HG03521 (cell line): ENCODE measurements at regions not wholly inside any gene's neighbourhood (a gene's known extent, or its start where the extent isn't known, plus 50 kb on each side); places are given as distances from the start of the nearest gene placed in this dataset.

Source experiments
- ATAC-seq: cut with Tn5 transposase; IDR thresholded peaks from one replicate; pipeline ENCODE4 v1.9.1; 2021; ENCODE audit warnings: mild to moderate bottlenecking, moderate library complexity; ENCODE audit not compliant: unreplicated experiment

DNA sequence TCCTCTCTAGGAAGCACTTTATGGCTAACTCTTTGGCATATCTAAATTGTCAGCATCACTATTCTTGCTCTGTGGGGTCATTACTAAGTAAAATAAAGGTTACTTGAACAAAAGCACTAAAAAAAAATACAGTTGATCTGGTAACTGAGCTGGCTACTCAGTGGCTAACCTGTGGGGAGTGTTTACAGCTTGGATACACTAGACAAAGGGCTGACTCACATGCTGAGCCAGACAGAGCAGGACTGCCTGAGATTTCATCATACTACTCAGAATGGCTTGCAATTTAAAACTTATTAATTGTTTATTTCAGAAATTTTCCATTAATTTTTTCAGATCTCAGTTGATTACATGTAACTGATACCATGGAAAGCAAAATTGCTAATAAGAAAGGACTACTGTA, 1690.4 kb upstream of the SLC39A10 start:
- ATAC-seq: no peak

DNA sequence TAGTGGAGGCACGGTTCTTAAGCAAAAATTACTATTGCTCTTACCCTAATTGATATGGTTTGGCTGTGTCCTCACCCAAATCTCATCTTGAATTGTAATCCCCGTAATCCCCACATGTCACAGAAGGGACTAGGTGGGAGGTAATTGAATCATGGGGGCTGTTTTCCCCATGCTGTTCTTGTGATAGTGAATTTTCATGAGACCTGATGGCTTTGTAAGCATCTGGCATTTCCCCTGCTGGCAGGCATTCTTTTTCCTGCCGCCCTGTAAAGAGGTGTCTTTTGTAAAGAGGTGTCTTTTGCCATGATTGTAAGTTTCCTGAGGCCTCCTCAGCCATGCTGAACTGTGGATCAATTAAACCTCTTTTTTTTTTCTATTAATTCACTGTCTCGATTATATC, 1691.8 kb upstream of the SLC39A10 start:
- no peak for ATAC-seq

GRCh38 chr2:193963472-193964119, 1693.4 kb upstream of the SLC39A10 start:
- ATAC-seq: peak; percentile 61

- no peak for ATAC-seq
Observed at GRCh38 chr2:193946806-193947205, 1710.2 kb upstream of the SLC39A10 start.

GRCh38 chr2:193943406-193943960, 1713.5 kb upstream of the SLC39A10 start:
- ATAC-seq: no peak

- no peak for ATAC-seq
Observed at GRCh38 chr2:193935114-193935513, 1721.9 kb upstream of the SLC39A10 start.

GRCh38 chr2:193929131-193929530, 1727.9 kb upstream of the SLC39A10 start:
- ATAC-seq: no peak

GRCh38 chr2:193907561-193907960, 1712.8 kb upstream of the TMEFF2 start:
- no peak for ATAC-seq

DNA sequence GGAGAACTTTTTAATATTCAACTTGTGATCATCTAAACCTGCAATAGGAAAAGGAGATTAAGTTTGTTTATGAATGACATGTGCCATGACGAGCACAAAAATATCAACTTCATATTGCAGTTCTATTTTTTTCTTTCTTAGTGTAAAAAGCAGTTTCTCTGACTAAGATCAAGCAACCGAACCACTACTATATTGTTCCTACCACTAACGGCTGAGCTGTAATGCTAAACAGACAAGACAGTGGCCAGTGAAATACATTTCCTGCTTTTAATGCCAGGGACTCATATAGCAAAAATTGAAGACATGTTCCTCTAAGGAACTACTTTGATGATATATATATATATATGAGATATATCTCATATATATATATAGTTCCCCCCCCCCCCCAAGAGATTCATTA, 1705.6 kb upstream of the TMEFF2 start:
- no peak for ATAC-seq

DNA sequence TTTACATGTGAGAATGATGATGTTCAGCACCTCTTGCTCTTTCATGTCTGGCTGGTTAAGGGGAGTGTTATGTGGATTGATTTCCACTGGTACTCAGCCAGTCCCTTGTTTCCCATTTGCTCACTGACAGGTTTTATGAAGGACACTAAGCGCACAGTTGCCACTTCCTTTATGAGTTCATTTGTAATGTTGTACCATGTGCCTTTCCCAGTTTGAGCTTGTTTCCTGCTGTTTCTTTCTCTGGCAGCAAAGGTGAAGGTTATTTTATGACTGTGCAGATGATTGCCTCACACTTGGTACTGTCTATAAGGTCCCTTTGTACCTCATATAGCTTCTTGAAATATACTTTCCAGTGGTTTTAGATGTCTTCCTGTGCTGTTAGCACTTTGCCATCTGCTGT, 1700.5 kb upstream of the TMEFF2 start:
- no peak for ATAC-seq

GRCh38 chr2:193894081-193894480, 1699.3 kb upstream of the TMEFF2 start:
- no peak for ATAC-seq

DNA sequence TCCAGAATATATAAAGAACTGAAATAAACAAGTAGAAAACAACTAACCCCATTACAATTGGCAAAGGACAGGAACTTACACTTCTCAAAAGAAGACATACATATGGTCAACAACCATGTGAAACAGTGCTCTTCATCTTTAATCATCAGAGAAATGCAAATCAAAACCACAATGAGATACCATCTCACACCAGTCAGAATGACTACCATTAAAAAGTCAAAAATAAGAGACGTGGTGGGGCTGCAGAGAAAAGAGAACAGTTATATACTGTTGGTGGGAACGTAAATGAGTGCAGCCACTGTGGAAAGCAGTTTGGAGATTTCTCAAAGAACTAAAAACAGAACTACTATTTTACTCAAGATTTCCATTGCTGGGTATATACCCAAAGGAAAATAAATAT, 1696.3 kb upstream of the TMEFF2 start:
- no peak for ATAC-seq

DNA sequence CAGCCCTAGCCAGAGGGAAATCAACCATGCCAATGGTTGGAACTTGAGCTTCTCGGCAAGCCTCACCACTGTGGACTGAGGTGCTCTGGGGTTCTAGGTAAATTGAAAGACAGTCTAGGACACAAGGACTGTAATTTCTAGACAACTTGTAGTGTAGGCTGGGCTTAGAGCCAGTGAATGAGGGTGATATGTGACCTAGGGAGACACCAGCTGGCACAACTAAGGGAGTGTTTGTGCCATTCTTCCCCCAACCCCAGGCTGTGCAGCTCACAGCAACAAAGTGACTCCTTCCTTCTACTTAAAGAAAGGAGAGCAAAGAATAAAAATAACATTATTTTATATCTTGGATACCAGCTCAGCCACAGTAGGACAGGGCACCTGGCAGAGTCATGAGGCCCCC, 1690.7 kb upstream of the TMEFF2 start:
- ATAC-seq: no peak

- ATAC-seq: no peak
Observed at GRCh38 chr2:193883820-193884219, 1689.1 kb upstream of the TMEFF2 start.

- no peak for ATAC-seq
Observed at GRCh38 chr2:193876980-193877379, 1682.2 kb upstream of the TMEFF2 start.

- no peak for ATAC-seq
Observed at GRCh38 chr2:193869564-193869963, 1674.8 kb upstream of the TMEFF2 start.

DNA sequence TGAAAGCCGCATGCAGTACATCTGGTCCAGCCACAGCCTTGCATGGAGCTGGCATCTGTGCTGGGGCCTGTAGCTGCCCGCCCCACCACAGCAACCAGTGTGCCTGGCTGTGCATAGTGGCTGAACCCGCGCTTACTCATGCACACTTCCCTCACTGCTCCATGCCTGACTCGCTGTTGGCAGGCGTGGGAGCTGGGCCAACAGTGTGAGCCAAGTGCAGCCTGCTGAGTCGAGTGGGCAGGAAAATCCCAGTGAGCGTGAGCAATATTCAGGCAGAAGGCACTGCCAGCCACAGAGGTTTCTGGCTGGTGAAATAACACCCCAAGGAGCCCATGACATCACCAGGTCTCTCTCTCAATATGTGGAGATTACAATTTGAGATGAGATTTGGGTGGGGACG, 1674.1 kb upstream of the TMEFF2 start:
- ATAC-seq: no peak

GRCh38 chr2:193868132-193868531, 1673.4 kb upstream of the TMEFF2 start:
- ATAC-seq: no peak

DNA sequence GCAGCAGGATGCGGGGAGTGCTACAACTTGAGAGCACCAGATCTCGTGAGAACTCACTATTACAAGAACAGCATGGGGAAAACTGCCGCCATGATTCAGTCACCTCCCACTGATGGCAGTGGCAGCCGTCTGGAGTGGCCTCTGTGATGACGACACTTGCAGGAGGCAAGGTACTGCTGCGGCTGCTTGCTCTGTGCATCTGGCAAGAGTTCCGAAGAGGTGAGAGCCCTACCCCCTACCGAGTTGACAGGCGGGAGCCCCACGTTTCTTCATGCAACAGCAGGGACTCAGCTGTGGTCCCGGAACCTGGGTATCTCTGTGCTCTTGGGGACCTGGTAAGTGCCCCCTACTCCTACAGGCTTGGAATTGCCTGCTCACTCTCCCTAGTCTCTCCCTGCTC, 1672.7 kb upstream of the TMEFF2 start:
- no peak for ATAC-seq

- ATAC-seq: no peak
Observed at GRCh38 chr2:193861557-193861956, 1666.8 kb upstream of the TMEFF2 start.

GRCh38 chr2:193847991-193848390, 1653.3 kb upstream of the TMEFF2 start:
- ATAC-seq: no peak

DNA sequence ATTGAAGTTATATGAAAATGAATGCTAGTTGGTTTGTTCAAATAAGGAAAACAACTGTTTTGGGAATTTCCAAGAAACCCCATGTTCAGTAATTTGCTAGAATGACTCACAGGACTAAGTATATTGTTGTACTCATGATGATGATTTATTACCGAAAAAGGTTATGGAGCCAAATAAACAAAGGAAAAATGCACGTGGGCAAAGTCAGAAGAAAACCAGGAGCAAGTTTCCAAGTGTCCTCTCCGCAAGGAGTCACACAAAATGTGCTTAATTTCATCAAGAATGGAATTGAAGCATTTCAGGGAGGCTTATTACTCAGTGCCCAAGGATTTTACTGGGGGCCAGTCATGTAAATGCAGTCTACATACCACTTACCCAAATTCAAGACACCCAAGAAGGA, 1652.4 kb upstream of the TMEFF2 start:
- no peak for ATAC-seq

DNA sequence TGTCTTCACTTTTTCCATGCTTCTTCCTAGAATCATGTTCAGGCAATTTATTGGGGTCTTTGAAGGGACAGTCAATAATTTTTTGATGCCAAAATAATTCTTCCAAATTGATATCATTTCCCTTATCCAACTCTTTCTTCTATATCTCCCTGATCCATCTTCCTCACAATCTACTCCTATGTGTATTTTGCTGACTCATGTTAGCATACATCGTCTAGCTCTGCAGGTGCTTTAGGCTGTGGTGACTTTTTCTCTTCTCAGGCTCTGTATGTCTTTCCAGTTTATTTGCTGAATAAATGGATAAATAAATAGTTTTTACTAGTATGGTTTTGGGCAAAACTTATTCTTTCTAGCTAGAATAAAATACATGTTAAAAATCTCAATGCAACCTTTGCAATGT, 1650.9 kb upstream of the TMEFF2 start:
- ATAC-seq: no peak
